GM21390 (cell line): ENCODE measurements at regions not wholly inside any gene's neighbourhood (a gene's known extent, or its start where the extent isn't known, plus 50 kb on each side); places are given as distances from the start of the nearest gene placed in this dataset.

Experiments used
- ATAC-seq: cut with Tn5 transposase; IDR thresholded peaks from one replicate; pipeline ENCODE4 v1.9.1; 2021; ENCODE audit not compliant: unreplicated experiment

- ATAC-seq = no peak
Measured at GRCh38 chr9:126218359-126219125, 108.1 kb upstream of the MVB12B start.

- ATAC-seq = no peak
Measured at GRCh38 chr9:126219166-126219565, 107.5 kb upstream of the MVB12B start.

GRCh38 chr9:126219648-126220063, 107.0 kb upstream of the MVB12B start:
- ATAC-seq = no peak

GRCh38 chr9:126221480-126221879, 105.1 kb upstream of the MVB12B start:
- no peak for ATAC-seq

GRCh38 chr9:126222363-126222834, 104.2 kb upstream of the MVB12B start:
- ATAC-seq = no peak

- no peak for ATAC-seq
Measured at GRCh38 chr9:126222835-126223431, 103.7 kb upstream of the MVB12B start.

GRCh38 chr9:126223798-126224531, 102.7 kb upstream of the MVB12B start:
- no peak for ATAC-seq

- no peak for ATAC-seq
Measured at GRCh38 chr9:126225611-126226609, 100.7 kb upstream of the MVB12B start.

- ATAC-seq = no peak
Measured at GRCh38 chr9:126226991-126227936, 99.4 kb upstream of the MVB12B start.

- no peak for ATAC-seq
Measured at GRCh38 chr9:126228111-126228780, 98.4 kb upstream of the MVB12B start.

GRCh38 chr9:126228781-126229444, 97.7 kb upstream of the MVB12B start:
- no peak for ATAC-seq

GRCh38 chr9:126229501-126229900, 97.1 kb upstream of the MVB12B start:
- ATAC-seq = no peak

GRCh38 chr9:126230692-126231091, 95.9 kb upstream of the MVB12B start:
- no peak for ATAC-seq

GRCh38 chr9:126232461-126232860, 94.2 kb upstream of the MVB12B start:
- no peak for ATAC-seq

GRCh38 chr9:126233175-126233574, 93.5 kb upstream of the MVB12B start:
- ATAC-seq = no peak

- ATAC-seq = no peak
Measured at GRCh38 chr9:126233913-126234525, 92.6 kb upstream of the MVB12B start.

- no peak for ATAC-seq
Measured at GRCh38 chr9:126234681-126235335, 91.8 kb upstream of the MVB12B start.
